GM04503 (cell line): ENCODE measurements at regions not wholly inside any gene's neighbourhood (a gene's known extent, or its start where the extent isn't known, plus 50 kb on each side); places are given as distances from the start of the nearest gene placed in this dataset.
"Not testable (repeated sequence)": the region's sequence is repeated elsewhere in the genome, so short reads cannot be mapped to it uniquely, and the experiment has no call there.

Experiments used
- DNase-seq: peaks from one replicate; pipeline ENCODE4 v3.0.0-alpha.2; 2012; ENCODE audit warnings: low read depth

GRCh38 chr22:25395468-25395867 lies 169.0 kb upstream of the GRK3 start:
- no peak for DNase-seq

- DNase-seq: no peak
Observed at GRCh38 chr22:25395915-25396314, 168.6 kb upstream of the GRK3 start.

GRCh38 chr22:25396615-25397200 lies 167.8 kb upstream of the GRK3 start:
- DNase-seq: no peak

- DNase-seq: no peak
Observed at GRCh38 chr22:25397616-25398015, 166.9 kb upstream of the GRK3 start.

GRCh38 chr22:25398591-25399062 lies 165.8 kb upstream of the GRK3 start:
- not testable (repeated sequence) for DNase-seq

- DNase-seq: no peak
Observed at GRCh38 chr22:25399649-25400151, 164.8 kb upstream of the GRK3 start.

- no peak for DNase-seq
Observed at GRCh38 chr22:25402160-25402500, 162.3 kb upstream of the GRK3 start.

- DNase-seq: no peak
Observed at GRCh38 chr22:25402501-25403283, 161.8 kb upstream of the GRK3 start.

GRCh38 chr22:25403284-25403810 lies 161.1 kb upstream of the GRK3 start:
- DNase-seq: no peak

- DNase-seq: peak; percentile 50
Observed at GRCh38 chr22:25403811-25404471, 160.5 kb upstream of the GRK3 start.

- no peak for DNase-seq
Observed at GRCh38 chr22:25404556-25404927, 159.9 kb upstream of the GRK3 start.

- DNase-seq: no peak
Observed at GRCh38 chr22:25404928-25405816, 159.3 kb upstream of the GRK3 start.

- no peak for DNase-seq
Observed at GRCh38 chr22:25405841-25406509, 158.5 kb upstream of the GRK3 start.

GRCh38 chr22:25406510-25407210 lies 157.8 kb upstream of the GRK3 start:
- DNase-seq: no peak

GRCh38 chr22:25407226-25407858 lies 157.1 kb upstream of the GRK3 start:
- DNase-seq: no peak

GRCh38 chr22:25407859-25408229 lies 156.6 kb upstream of the GRK3 start:
- DNase-seq: no peak

- DNase-seq: no peak
Observed at GRCh38 chr22:25409240-25409639, 155.2 kb upstream of the GRK3 start.

GRCh38 chr22:25410849-25411248 lies 153.6 kb upstream of the GRK3 start:
- DNase-seq: no peak

- no peak for DNase-seq
Observed at GRCh38 chr22:25413620-25414019, 150.9 kb upstream of the GRK3 start.

GRCh38 chr22:25415731-25416130 lies 148.7 kb upstream of the GRK3 start:
- DNase-seq: not testable (repeated sequence)
